ENCODE measurements at regions not wholly inside any gene's neighbourhood (a gene's known extent, or its start where the extent isn't known, plus 50 kb on each side); places are given as distances from the start of the nearest gene placed in this dataset.

- H3K9ac ChIP-seq (ENCODE audit: low read length) = no peak overlapping the region
- no peaks in the 10 kb centered on the region for H4K20me1 ChIP-seq (ENCODE audit: insufficient read depth)
- H3K79me2 ChIP-seq (ENCODE audit: insufficient read depth, low read length) = no peaks in the 10 kb centered on the region
- H3K36me3 ChIP-seq (ENCODE audit: control insufficient read depth in 1 of 2, insufficient read depth in 2 of 2, low read length in 2 of 2) = no peaks in the 10 kb centered on the region
- ChIA-PET POLR2A (no interaction called here), CTCF (no interaction called here), RAD21 (ENCODE audit: low non-redundant PET in 1 of 2, low total read pairs in 2 of 2, uncharacterized antibody in 2 of 2, unreplicated experiment in 2 of 2) (no interaction called here)
- H3K9me2 ChIP-seq (ENCODE audit: insufficient read depth) = no peaks in the 10 kb centered on the region
- DNase-seq (ENCODE audit: low read depth, low spot score) (no peak), ATAC-seq (no peak)
- no peak overlapping the region for H3K4me2 ChIP-seq (ENCODE audit: low read length)
- no TSS peak for BruUV-seq (replicated peaks)
- TF ChIP-seq ELF1 (IDR thresholded peaks at IDR 0.05; ENCODE audit: borderline replicate concordance, low read depth) = no peak
- TF ChIP-seq RAD21 (IDR thresholded peaks at IDR 0.05; ENCODE audit: low read depth) = no peak
- TF ChIP-seq SRF (IDR thresholded peaks at IDR 0.05; ENCODE audit: low read depth) = no peak
- TF ChIP-seq EGR1 (IDR thresholded peaks at IDR 0.05; ENCODE audit: low read depth) = no peak
- no peak for TF ChIP-seq REST (IDR thresholded peaks at IDR 0.05; ENCODE audit: low read depth)
- no peak for TF ChIP-seq CTCF (IDR thresholded peaks at IDR 0.05 in 2 of 3, conservative IDR thresholded peaks at IDR 0.05 in 1 of 3; ENCODE audit: borderline replicate concordance in 1 of 3, insufficient read depth in 1 of 3, low read depth in 2 of 3, low read length in 2 of 3)
- TF ChIP-seq JUND (IDR thresholded peaks at IDR 0.05) = no peak
- no peak for TF ChIP-seq FOSL1 (IDR thresholded peaks at IDR 0.05; ENCODE audit: low read depth)
- H3K4me3 ChIP-seq (replicated peaks in 1 of 2; ENCODE audit: low read depth in 1 of 2, low read length in 2 of 2) = no peak overlapping the region
- no peak overlapping the region for H3K27ac ChIP-seq (ENCODE audit: low read depth, low read length)
- no peaks in the 10 kb centered on the region for H3K9me3 ChIP-seq (ENCODE audit: control insufficient read depth in 1 of 2, insufficient read depth in 1 of 2, low read depth in 1 of 2, low read length in 2 of 2)
- no peaks in the 10 kb centered on the region for H3K4me1 ChIP-seq (ENCODE audit: control insufficient read depth in 1 of 2, insufficient read depth in 2 of 2, low read length in 2 of 2)
- H2AFZ ChIP-seq (ENCODE audit: low read depth, low read length, poor library complexity, severe bottlenecking) = no peak overlapping the region
- intact Hi-C loops (cut with micrococcal nuclease) = no loop called here
- H3K27me3 ChIP-seq (ENCODE audit: insufficient read depth, low read length) = no peaks in the 10 kb centered on the region
Measured at GRCh38 chr13:105497597-105497996, 1037.9 kb downstream of the EFNB2 start.

Data from HCT116 (cell line).